ENCODE measurements at regions not wholly inside any gene's neighbourhood (a gene's known extent, or its start where the extent isn't known, plus 50 kb on each side); places are given as distances from the start of the nearest gene placed in this dataset.

DNA sequence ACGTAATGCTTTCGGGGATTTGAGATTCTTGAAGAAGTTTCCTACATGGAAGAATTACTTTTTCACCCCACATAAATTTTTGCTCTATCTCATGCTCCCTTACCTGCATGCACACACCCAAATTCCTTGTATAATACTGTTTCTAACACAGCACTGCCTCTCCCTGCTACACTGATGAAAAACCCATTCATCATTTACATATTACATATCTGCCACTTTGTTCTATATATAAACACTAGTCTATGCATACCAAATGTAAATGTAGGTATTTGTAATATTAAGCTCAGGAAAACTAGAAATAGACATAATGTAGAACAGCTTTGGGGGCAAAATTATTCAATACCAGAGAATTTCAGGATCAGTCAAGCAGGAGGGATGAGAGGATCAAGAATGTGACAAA, 182.6 kb upstream of the SEMA6D start:
- CTCF ChIA-PET = no interaction called here
- ATAC-seq (no peak), FAIRE-seq (no peak), DNase-seq (ENCODE audit: low read depth in 1 of 2, low spot score in 1 of 2) (no peak)
- H3K4me1 ChIP-seq = no peaks in the 10 kb centered on the region
- no peaks in the 10 kb centered on the region for H3K9me3 ChIP-seq
- 30% methylated on average over 2 of the region's 2 CpGs for WGBS (ENCODE audit: missing lambda C conversion rate)
- no peak overlapping the region for H3K27ac ChIP-seq
- POLR2A ChIA-PET = no interaction called here
- no peak overlapping the region for H3K4me3 ChIP-seq
- no peak overlapping the region for H3K4me2 ChIP-seq
- TF ChIP-seq CHD4 (IDR thresholded peaks at IDR 0.05; ENCODE audit: borderline replicate concordance) = no peak
- TF ChIP-seq FOSB (CRISPR knock-in tag; IDR thresholded peaks at IDR 0.05) = no peak
- no peak for TF ChIP-seq GATA3 (IDR thresholded peaks at IDR 0.05; ENCODE audit: borderline replicate concordance)
- TF ChIP-seq, protein P1, sequence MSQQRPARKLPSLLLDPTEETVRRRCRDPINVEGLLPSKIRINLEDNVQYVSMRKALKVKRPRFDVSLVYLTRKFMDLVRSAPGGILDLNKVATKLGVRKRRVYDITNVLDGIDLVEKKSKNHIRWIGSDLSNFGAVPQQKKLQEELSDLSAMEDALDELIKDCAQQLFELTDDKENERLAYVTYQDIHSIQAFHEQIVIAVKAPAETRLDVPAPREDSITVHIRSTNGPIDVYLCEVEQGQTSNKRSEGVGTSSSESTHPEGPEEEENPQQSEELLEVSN (IDR thresholded peaks at IDR 0.05; ENCODE audit: borderline replicate concordance, low read depth) = no peak
- TF ChIP-seq RARB (CRISPR knock-in tag; IDR thresholded peaks at IDR 0.05) = no peak
- TF ChIP-seq RCOR1 (IDR thresholded peaks at IDR 0.05; ENCODE audit: low read depth, low read length) = no peak
- TF ChIP-seq TFCP2L1 (CRISPR knock-in tag; IDR thresholded peaks at IDR 0.05) = no peak

DNA sequence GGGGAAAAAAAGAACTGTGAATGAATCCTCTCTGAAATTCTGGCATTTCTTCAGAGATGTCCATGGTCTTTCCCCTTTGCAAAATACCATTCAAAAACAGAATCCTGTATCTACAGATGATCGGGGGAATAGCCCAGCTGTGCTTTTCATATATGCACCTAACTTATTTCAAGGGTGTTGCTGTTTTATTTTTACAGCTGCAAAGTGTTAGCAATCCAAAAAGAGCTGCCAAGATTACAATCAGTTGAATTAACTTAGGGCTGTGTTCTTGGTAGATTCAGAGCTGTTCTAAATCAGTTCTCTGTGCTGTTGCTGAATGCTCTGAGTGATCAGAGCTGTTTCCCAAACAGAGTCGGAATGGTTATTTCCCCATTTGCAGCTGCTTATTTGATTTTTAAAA, 175.7 kb upstream of the SEMA6D start:
- ATAC-seq (no peak), DNase-seq (ENCODE audit: low read depth in 1 of 2, low spot score in 1 of 2) (no peak), FAIRE-seq (no peak)
- ChIA-PET CTCF (no interaction called here), POLR2A (no interaction called here)
- no peaks in the 10 kb centered on the region for H3K9me3 ChIP-seq
- no peak overlapping the region for H3K4me3 ChIP-seq
- H3K27ac ChIP-seq = no peak overlapping the region
- WGBS (ENCODE audit: missing lambda C conversion rate) = 0% methylated on average over 2 of the region's 2 CpGs
- TF ChIP-seq, protein P2, sequence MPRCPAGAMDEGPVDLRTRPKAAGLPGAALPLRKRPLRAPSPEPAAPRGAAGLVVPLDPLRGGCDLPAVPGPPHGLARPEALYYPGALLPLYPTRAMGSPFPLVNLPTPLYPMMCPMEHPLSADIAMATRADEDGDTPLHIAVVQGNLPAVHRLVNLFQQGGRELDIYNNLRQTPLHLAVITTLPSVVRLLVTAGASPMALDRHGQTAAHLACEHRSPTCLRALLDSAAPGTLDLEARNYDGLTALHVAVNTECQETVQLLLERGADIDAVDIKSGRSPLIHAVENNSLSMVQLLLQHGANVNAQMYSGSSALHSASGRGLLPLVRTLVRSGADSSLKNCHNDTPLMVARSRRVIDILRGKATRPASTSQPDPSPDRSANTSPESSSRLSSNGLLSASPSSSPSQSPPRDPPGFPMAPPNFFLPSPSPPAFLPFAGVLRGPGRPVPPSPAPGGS (IDR thresholded peaks at IDR 0.05) = no peak
- no peak for TF ChIP-seq MAZ (IDR thresholded peaks at IDR 0.05; ENCODE audit: borderline replicate concordance, low read depth, low read length)
- TF ChIP-seq JUN (IDR thresholded peaks at IDR 0.05) = no peak
- no peak for TF ChIP-seq HEYL (CRISPR knock-in tag; IDR thresholded peaks at IDR 0.05)
- TF ChIP-seq, protein P1 (IDR thresholded peaks at IDR 0.05; ENCODE audit: borderline replicate concordance, low read depth) = no peak
- TF ChIP-seq, protein P3, sequence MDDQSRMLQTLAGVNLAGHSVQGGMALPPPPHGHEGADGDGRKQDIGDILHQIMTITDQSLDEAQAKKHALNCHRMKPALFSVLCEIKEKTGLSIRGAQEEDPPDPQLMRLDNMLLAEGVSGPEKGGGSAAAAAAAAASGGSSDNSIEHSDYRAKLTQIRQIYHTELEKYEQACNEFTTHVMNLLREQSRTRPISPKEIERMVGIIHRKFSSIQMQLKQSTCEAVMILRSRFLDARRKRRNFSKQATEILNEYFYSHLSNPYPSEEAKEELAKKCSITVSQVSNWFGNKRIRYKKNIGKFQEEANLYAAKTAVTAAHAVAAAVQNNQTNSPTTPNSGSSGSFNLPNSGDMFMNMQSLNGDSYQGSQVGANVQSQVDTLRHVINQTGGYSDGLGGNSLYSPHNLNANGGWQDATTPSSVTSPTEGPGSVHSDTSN (IDR thresholded peaks at IDR 0.05) = no peak
- TF ChIP-seq, protein P4, sequence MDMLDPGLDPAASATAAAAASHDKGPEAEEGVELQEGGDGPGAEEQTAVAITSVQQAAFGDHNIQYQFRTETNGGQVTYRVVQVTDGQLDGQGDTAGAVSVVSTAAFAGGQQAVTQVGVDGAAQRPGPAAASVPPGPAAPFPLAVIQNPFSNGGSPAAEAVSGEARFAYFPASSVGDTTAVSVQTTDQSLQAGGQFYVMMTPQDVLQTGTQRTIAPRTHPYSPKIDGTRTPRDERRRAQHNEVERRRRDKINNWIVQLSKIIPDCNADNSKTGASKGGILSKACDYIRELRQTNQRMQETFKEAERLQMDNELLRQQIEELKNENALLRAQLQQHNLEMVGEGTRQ (IDR thresholded peaks at IDR 0.05) = no peak
- TF ChIP-seq RFX5 (IDR thresholded peaks at IDR 0.05) = no peak
- no peak for TF ChIP-seq FOXS1 (CRISPR knock-in tag; IDR thresholded peaks at IDR 0.05)
- no peak for TF ChIP-seq CHD4 (IDR thresholded peaks at IDR 0.05; ENCODE audit: borderline replicate concordance)
- TF ChIP-seq GATA3 (IDR thresholded peaks at IDR 0.05; ENCODE audit: borderline replicate concordance) = no peak
- H3K4me2 ChIP-seq = no peak overlapping the region
- no peaks in the 10 kb centered on the region for H3K4me1 ChIP-seq

DNA sequence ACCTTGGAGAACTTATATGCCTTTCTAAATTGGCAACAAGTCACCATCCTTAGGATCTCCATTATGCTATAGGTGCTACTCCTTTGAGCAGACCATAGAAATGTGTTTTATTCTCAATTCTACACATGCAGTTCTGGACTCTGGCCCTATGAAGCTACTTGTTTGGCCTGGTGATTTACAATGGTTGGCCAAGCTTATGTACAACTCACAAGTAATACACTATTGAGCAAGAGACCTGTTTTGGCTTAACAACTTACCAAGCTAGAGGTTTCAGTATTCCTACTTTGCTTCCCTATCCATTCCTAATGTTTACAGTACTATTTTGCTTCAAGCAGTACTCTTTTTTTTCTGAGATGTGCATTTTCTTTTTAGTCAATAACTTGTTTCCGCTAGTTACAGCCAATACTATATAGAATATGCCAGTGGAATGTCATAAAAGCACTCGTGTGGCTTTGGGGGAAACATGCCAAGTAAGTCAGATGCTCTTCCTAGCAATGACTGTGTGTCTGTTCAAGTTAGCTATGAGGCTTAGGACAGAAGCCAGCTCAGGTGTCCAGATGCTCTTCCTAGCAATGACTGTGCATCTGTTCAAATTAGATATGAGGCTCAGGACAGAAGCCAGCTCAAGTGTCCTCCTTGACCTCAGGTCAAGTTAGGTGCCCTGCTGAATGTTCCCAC, 174.9 kb upstream of the SEMA6D start:
- DNase-seq (ENCODE audit: low read depth in 1 of 2, low spot score in 1 of 2) = no peak
- Histone ChIP-seq H3K4me1 (no peaks in the 10 kb centered on the region), H3K9me3 (no peaks in the 10 kb centered on the region), H3K4me3 (no peak overlapping the region), H3K4me2 (no peak overlapping the region), H3K27ac (no peak overlapping the region)
- no peak for FAIRE-seq
- no peak for ATAC-seq
- no peak for TF ChIP-seq RARB (CRISPR knock-in tag; IDR thresholded peaks at IDR 0.05)
- no peak for TF ChIP-seq JUNB (IDR thresholded peaks at IDR 0.05)
- TF ChIP-seq CBX2 (IDR thresholded peaks at IDR 0.05; ENCODE audit: borderline replicate concordance, low read depth) = no peak
- TF ChIP-seq, protein P3 (IDR thresholded peaks at IDR 0.05) = no peak
- no peak for TF ChIP-seq TP53 (CRISPR knock-in tag; IDR thresholded peaks at IDR 0.05)
- TF ChIP-seq ZC3H11A (IDR thresholded peaks at IDR 0.05) = no peak
- TF ChIP-seq, protein P5, sequence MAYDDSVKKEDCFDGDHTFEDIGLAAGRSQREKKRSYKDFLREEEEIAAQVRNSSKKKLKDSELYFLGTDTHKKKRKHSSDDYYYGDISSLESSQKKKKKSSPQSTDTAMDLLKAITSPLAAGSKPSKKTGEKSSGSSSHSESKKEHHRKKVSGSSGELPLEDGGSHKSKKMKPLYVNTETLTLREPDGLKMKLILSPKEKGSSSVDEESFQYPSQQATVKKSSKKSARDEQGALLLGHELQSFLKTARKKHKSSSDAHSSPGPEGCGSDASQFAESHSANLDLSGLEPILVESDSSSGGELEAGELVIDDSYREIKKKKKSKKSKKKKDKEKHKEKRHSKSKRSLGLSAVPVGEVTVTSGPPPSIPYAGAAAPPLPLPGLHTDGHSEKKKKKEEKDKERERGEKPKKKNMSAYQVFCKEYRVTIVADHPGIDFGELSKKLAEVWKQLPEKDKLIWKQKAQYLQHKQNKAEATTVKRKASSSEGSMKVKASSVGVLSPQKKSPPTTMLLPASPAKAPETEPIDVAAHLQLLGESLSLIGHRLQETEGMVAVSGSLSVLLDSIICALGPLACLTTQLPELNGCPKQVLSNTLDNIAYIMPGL (CRISPR knock-in tag; IDR thresholded peaks at IDR 0.05; ENCODE audit: borderline replicate concordance) = no peak
- TF ChIP-seq RAD21 (conservative IDR thresholded peaks at IDR 0.05 in 1 of 2, IDR thresholded peaks at IDR 0.05 in 1 of 2) = no peak
- TF ChIP-seq ZFP36 (IDR thresholded peaks at IDR 0.05; ENCODE audit: borderline replicate concordance, partially characterized antibody) = no peak
- no peak for TF ChIP-seq HEYL (CRISPR knock-in tag; IDR thresholded peaks at IDR 0.05)
- TF ChIP-seq POLR2AphosphoS2 (conservative IDR thresholded peaks at IDR 0.05; ENCODE audit: low read length) = no peak
- TF ChIP-seq NFE2L2 (conservative IDR thresholded peaks at IDR 0.05; ENCODE audit: low read length) = no peak
- no peak for TF ChIP-seq KDM1A (IDR thresholded peaks at IDR 0.05; ENCODE audit: low read depth)
- WGBS (ENCODE audit: missing lambda C conversion rate) = 8% methylated on average over 2 of the region's 2 CpGs
- POLR2A ChIA-PET = no interaction called here
- CTCF ChIA-PET = interaction anchor here (0.5 kb wide), 1 partner anchor 951 kb away, joined by 3 read pairs; no protein-coding TSS in a partner anchor

All from A549 (cell line).